ENCODE measurements at regions not wholly inside any gene's neighbourhood (a gene's known extent, or its start where the extent isn't known, plus 50 kb on each side); places are given as distances from the start of the nearest gene placed in this dataset.
"Not testable (repeated sequence)": the region's sequence is repeated elsewhere in the genome, so short reads cannot be mapped to it uniquely, and the experiment has no call there.

GRCh38 chr9:41246702-41247101, 57.6 kb upstream of the ZNG1F start:
- TF ChIP-seq PKNOX1 (IDR thresholded peaks at IDR 0.05); ARNT (IDR thresholded peaks at IDR 0.05); HDGF (IDR thresholded peaks at IDR 0.05; ENCODE audit: borderline replicate concordance): not testable (repeated sequence)

All from HEK293T (cell line).